ENCODE measurements at regions not wholly inside any gene's neighbourhood (a gene's known extent, or its start where the extent isn't known, plus 50 kb on each side); places are given as distances from the start of the nearest gene placed in this dataset.
"Not testable (repeated sequence)": the region's sequence is repeated elsewhere in the genome, so short reads cannot be mapped to it uniquely, and the experiment has no call there.

- Mint-ChIP-seq H3K9me3 (no peaks in the 10 kb centered on the region), H3K27me3 (peaks cover 13% of the 10 kb centered on the region), H3K36me3 (ENCODE audit: low read depth) (no peaks in the 10 kb centered on the region), H3K27ac (no peak overlapping the region), H3K4me3 (no peak overlapping the region), H3K4me1 (peaks cover 7% of the 10 kb centered on the region)
- no peak for ATAC-seq (replicated peaks)
Measured at GRCh38 chr11:69215784-69216415, 60.2 kb downstream of the SMIM38 start.

- H3K9me3 Mint-ChIP-seq, result no peaks in the 10 kb centered on the region
- peaks cover 13% of the 10 kb centered on the region for H3K27me3 Mint-ChIP-seq
- H3K4me1 Mint-ChIP-seq, result peaks cover 7% of the 10 kb centered on the region
- no peak for ATAC-seq (replicated peaks)
- H3K27ac Mint-ChIP-seq, result no peak overlapping the region
- H3K4me3 Mint-ChIP-seq, result no peak overlapping the region
- H3K36me3 Mint-ChIP-seq (ENCODE audit: low read depth), result no peaks in the 10 kb centered on the region
Measured at GRCh38 chr11:69216647-69217051, 60.9 kb downstream of the SMIM38 start.

- Mint-ChIP-seq H3K27me3 (peaks cover 9% of the 10 kb centered on the region), H3K4me3 (no peak overlapping the region), H3K36me3 (ENCODE audit: low read depth) (no peaks in the 10 kb centered on the region), H3K9me3 (no peaks in the 10 kb centered on the region), H3K27ac (no peak overlapping the region), H3K4me1 (peaks cover 7% of the 10 kb centered on the region)
- no peak for ATAC-seq (replicated peaks)
Measured at GRCh38 chr11:69217276-69218105, 61.8 kb downstream of the SMIM38 start.

- H3K36me3 Mint-ChIP-seq (ENCODE audit: low read depth), result no peaks in the 10 kb centered on the region
- H3K27ac Mint-ChIP-seq, result no peak overlapping the region
- ATAC-seq (replicated peaks), result no peak
- H3K4me3 Mint-ChIP-seq, result no peak overlapping the region
- peaks cover 12% of the 10 kb centered on the region for H3K27me3 Mint-ChIP-seq
- H3K9me3 Mint-ChIP-seq, result no peaks in the 10 kb centered on the region
- peaks cover 5% of the 10 kb centered on the region for H3K4me1 Mint-ChIP-seq
Measured at GRCh38 chr11:69218271-69218682, 62.5 kb downstream of the SMIM38 start.

GRCh38 chr11:69218946-69219720 is 63.4 kb downstream of the SMIM38 start:
- H3K27ac Mint-ChIP-seq, result no peak overlapping the region
- H3K9me3 Mint-ChIP-seq, result no peaks in the 10 kb centered on the region
- H3K27me3 Mint-ChIP-seq, result peaks cover 16% of the 10 kb centered on the region
- no peaks in the 10 kb centered on the region for H3K4me1 Mint-ChIP-seq
- ATAC-seq (replicated peaks), result no peak
- no peaks in the 10 kb centered on the region for H3K36me3 Mint-ChIP-seq (ENCODE audit: low read depth)
- H3K4me3 Mint-ChIP-seq, result no peak overlapping the region

GRCh38 chr11:69219991-69220390 is 64.3 kb downstream of the SMIM38 start:
- Mint-ChIP-seq H3K36me3 (ENCODE audit: low read depth) (no peaks in the 10 kb centered on the region), H3K4me3 (no peak overlapping the region), H3K4me1 (no peaks in the 10 kb centered on the region), H3K27me3 (peaks cover 14% of the 10 kb centered on the region), H3K9me3 (no peaks in the 10 kb centered on the region), H3K27ac (no peak overlapping the region)
- ATAC-seq (replicated peaks), result no peak

- H3K4me1 Mint-ChIP-seq, result no peaks in the 10 kb centered on the region
- H3K27me3 Mint-ChIP-seq, result peaks cover 17% of the 10 kb centered on the region
- H3K9me3 Mint-ChIP-seq, result no peaks in the 10 kb centered on the region
- H3K27ac Mint-ChIP-seq, result no peak overlapping the region
- H3K36me3 Mint-ChIP-seq (ENCODE audit: low read depth), result no peaks in the 10 kb centered on the region
- no peak overlapping the region for H3K4me3 Mint-ChIP-seq
- no peak for ATAC-seq (replicated peaks)
Measured at GRCh38 chr11:69220561-69221051, 64.9 kb downstream of the SMIM38 start.

- H3K27me3 Mint-ChIP-seq, result peaks cover 21% of the 10 kb centered on the region
Measured at GRCh38 chr11:69221086-69221485, 65.4 kb downstream of the SMIM38 start.

GRCh38 chr11:69221636-69222035 is 65.9 kb downstream of the SMIM38 start:
- H3K4me3 Mint-ChIP-seq; H3K9me3 Mint-ChIP-seq; H3K36me3 Mint-ChIP-seq (ENCODE audit: low read depth); ATAC-seq (replicated peaks); H3K27ac Mint-ChIP-seq; H3K4me1 Mint-ChIP-seq: not testable (repeated sequence)
- peaks cover 26% of the 10 kb centered on the region for H3K27me3 Mint-ChIP-seq

More at GRCh38 chr11:69221086-69221485, 65.4 kb downstream of the SMIM38 start:
- Mint-ChIP-seq H3K36me3 (ENCODE audit: low read depth) (no peaks in the 10 kb centered on the region), H3K27ac (no peak overlapping the region), H3K9me3 (no peaks in the 10 kb centered on the region), H3K4me1 (no peaks in the 10 kb centered on the region), H3K4me3 (no peak overlapping the region)
- ATAC-seq (replicated peaks), result no peak

- no peak for ATAC-seq (replicated peaks)
- Mint-ChIP-seq H3K27me3 (peaks cover 42% of the 10 kb centered on the region), H3K4me3 (no peak overlapping the region), H3K36me3 (ENCODE audit: low read depth) (no peaks in the 10 kb centered on the region), H3K27ac (no peak overlapping the region), H3K9me3 (peaks cover 7% of the 10 kb centered on the region), H3K4me1 (no peaks in the 10 kb centered on the region)
Measured at GRCh38 chr11:69227271-69227670, 66.7 kb upstream of the MYEOV start.

GRCh38 chr11:69229511-69229910 is 64.4 kb upstream of the MYEOV start:
- no peak for ATAC-seq (replicated peaks)
- H3K4me1 Mint-ChIP-seq, result no peaks in the 10 kb centered on the region
- no peak overlapping the region for H3K4me3 Mint-ChIP-seq
- peaks cover 31% of the 10 kb centered on the region for H3K27me3 Mint-ChIP-seq
- H3K27ac Mint-ChIP-seq, result no peak overlapping the region
- H3K36me3 Mint-ChIP-seq (ENCODE audit: low read depth), result no peaks in the 10 kb centered on the region
- H3K9me3 Mint-ChIP-seq, result peaks cover 7% of the 10 kb centered on the region

GRCh38 chr11:69230856-69231425 is 63.0 kb upstream of the MYEOV start:
- Mint-ChIP-seq H3K27me3 (peaks cover 22% of the 10 kb centered on the region), H3K4me1 (no peaks in the 10 kb centered on the region), H3K4me3 (no peak overlapping the region), H3K9me3 (peaks cover 7% of the 10 kb centered on the region), H3K27ac (no peak overlapping the region), H3K36me3 (ENCODE audit: low read depth) (no peaks in the 10 kb centered on the region)
- ATAC-seq (replicated peaks), result no peak

GRCh38 chr11:69231466-69232018 is 62.4 kb upstream of the MYEOV start:
- H3K27me3 Mint-ChIP-seq, result peaks cover 16% of the 10 kb centered on the region
- no peak overlapping the region for H3K27ac Mint-ChIP-seq
- H3K36me3 Mint-ChIP-seq (ENCODE audit: low read depth), result no peaks in the 10 kb centered on the region
- H3K4me3 Mint-ChIP-seq, result no peak overlapping the region
- peaks cover 6% of the 10 kb centered on the region for H3K9me3 Mint-ChIP-seq
- no peaks in the 10 kb centered on the region for H3K4me1 Mint-ChIP-seq
- ATAC-seq (replicated peaks), result no peak
